HG03103 (cell line): ENCODE measurements at regions not wholly inside any gene's neighbourhood (a gene's known extent, or its start where the extent isn't known, plus 50 kb on each side); places are given as distances from the start of the nearest gene placed in this dataset.

ENCODE experiments used
- ATAC-seq: cut with Tn5 transposase; IDR thresholded peaks from one replicate; pipeline ENCODE4 v1.9.1; 2021; ENCODE audit warnings: low read depth; ENCODE audit not compliant: unreplicated experiment

DNA sequence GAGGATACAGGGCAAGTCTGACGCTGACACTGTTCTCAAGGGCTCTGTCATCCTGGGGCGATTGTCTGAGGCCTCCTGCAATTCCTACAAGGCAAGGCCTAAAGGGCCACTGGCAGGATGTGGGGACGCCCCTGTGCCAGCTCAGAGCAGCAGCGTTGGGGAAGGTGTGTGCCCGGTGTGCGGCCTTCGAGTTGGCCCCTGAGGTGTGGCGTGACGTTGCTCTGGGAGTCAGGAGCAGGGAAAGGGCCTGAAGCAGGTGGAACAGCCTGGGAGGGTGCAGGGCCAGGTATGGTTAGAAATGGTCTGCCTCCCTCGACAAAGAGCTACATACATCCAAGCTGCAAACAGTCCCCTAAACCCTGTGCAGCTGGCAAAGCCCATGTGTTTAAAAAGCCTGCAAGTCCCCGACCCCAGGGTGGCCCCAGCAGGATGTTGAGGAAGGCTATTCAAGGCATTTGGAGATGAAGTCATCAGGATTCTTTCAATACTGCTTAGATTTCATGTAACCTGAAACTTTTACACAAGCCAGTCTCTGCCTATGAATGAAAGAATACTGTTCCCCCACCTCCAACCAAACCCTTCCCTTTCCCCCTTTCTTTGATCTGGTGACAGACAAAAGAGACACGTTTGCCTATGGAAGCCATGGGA lies 142.5 kb upstream of the TNS3 start:
- no peak for ATAC-seq

DNA sequence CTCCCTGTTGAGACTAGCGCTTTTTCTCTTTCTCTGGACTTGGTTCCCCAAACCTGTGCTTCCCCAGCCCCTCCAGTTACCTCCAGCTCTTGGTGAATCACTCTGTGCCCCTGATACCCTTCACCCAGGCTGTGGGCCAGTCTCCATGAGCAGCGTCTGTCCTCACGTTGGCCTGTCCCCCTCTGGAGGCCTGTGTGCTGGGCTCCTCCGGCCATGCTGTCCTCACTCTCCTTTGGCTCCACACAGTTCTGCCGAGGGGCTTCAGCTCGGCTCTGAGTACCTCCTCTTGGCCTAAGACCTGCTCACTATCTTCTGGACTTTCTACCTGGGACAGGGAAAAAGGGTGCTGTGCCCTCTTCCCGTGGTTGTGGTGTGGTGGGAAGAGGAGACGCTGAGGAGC lies 140.2 kb upstream of the TNS3 start:
- no peak for ATAC-seq

DNA sequence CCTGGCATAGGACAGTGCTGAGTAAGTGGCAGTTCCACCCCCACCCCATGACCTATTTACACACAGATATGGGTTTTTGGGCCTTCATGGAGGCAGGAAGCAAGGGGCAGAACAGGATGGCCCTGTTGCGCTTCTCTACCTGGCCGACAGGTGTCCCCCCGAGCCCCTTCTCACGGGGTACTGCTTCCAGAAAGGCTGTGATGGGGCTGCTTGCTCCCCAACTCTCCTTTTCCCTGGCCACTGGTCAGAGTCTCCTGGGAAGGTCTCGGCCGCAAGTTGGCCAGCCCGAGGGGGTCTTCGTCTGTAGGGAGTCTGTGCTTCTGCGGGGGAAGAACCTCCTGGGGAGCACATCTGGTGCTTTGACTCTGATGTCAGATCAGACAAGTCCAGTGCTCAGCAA lies 139.8 kb upstream of the TNS3 start:
- ATAC-seq = no peak

DNA sequence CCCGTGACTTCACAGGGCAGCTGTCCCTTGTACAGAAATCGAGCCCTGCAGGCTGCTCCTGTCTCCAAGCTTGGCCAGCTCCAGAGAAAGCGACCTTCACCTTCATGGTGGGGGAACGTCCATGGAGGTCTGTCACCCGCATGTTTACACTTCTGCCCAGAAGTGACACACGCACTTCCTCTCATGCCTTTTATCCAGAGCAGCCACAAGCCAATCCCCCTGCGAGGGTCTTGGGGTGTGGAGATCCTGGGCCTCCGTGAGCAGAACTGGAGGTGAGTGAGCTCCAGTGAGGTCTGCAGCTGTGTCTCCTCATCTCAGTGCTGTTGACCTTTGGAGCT lies 139.0 kb upstream of the TNS3 start:
- no peak for ATAC-seq

DNA sequence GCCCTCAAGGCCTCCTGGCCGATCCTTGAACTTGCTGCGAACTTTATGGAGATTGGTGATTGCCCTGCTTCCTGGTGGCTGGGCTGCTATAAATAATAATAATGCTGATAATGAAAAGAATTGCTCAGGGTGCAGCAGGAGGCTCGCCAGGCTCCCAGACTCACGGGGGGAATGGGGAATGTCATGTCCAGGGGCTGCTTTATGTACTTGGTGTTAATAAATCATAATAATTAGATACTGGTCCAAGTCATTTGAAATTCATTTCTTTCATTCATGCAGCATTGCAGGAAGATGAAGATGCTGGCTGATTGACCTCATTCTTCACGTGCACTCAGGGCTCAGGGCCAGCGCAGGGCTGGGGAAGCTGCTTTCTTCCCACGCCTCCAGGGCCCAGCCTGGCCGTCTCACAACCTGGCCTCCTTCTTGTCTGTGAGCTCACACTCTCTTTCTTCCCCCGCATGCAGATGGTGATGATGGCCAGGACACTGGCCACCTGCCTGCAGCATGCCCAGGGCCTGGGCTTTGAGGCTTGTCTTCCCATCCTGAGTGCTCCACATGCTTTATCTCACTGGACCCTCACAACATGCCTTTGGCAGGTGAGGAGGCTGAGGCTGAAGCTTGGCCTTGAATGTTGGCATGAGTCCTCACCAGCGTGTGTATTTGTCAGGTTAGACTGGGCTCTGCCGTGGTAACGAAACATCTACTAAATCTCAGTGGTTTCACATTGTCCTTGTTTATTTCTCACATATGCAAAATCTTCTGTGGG lies 138.4 kb upstream of the TNS3 start:
- ATAC-seq = peak; percentile 58

DNA sequence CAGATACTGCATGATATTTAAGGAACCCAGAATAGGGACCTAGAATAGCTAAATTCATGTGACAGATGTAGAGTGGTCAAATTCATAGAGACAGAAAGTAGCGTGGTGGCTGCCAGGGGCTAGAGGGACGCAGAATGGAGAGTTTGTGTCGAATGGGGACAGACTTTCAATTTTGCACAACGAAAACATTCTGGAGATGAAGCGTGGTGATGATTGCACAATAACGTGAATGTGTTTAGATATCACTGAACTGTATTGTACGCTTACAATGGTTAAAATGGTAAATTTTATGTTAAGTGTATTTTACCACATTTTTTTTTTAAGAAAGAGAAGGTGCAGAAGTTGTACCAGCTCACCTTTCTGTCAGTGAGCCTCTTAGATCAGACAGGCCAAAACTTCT lies 137.8 kb upstream of the TNS3 start:
- ATAC-seq = no peak

DNA sequence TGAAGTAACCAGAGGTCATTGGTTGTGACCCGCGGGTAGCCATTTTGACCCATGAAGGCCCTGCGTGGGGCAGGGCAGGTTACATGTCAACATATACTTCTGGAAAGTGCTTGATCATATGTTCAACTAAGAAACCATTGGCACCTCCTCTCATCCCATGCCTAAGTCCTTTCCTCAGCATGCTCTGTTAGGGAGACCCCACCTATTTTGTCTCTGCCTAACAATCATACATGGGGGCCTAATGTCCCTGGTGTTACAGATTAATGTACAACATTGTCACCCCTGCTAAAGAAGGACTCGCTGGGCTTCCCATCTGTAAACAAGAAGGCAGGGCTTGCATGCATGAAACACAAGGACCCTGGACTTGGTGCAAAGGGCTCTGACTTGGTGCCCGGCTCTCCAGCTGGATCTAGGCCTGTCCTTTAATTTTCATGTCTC lies 133.7 kb upstream of the TNS3 start:
- ATAC-seq = peak; percentile 17

DNA sequence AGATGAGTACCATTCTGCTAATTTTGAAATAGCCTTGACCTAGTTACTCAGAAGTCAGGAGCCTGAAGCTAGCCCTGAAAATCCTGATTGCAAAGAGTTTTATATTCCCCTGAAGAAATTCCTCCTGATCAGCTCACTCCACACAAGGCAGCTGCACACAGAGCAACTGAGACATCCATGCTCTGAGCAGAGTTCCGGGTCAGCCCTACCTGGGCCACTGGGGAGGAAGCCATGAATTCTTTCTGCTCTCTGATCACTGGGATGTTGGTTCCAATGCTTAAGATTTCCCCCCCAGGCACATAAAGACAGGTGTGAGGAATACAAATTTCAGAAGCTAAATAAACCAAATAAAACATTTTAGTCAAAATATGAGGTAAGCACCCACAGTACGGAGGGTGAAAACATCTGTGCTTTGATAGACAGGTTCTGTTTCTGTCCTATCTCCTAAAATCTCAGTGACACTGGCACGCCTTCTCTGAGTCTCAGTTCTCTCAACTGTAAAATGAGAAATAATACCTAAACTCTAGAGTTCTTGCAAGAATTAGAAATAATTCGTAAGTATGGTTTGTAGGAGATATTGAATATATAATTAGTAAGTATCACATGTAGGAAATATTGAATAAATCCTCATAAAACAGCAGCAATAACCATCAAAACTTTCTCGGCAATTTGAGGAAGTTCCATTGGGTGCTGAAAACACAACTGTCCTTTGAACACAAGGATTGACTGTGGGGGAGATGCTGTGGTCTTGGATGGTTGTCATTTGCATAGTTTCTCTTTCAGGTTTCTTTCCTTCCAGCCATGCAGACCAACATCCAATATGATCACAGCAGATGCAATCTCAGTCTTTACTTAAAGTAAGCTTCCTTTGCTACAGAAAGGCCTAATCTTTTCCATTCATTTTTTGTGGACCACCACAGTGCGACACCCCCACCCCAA lies 133.0 kb upstream of the TNS3 start:
- ATAC-seq = peak; percentile 97

DNA sequence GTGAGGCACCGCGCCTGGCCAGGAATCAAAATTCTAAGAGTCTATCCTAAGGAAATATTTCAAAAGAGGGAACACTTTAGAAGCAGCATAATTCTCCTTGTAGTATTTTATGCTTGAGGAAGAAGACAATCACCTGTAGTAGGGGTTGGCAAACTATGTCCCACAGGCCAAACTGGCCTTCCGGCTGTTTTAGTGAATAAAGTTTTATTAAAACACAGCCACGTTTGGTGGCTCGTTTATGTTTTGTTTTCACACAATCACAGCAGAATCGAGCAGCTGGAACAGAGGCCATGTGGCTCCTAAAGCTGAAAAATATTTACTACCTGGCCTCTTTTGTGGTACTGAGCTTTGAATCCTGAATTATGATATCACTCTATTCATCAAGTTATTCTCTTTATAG lies 131.7 kb upstream of the TNS3 start:
- no peak for ATAC-seq

DNA sequence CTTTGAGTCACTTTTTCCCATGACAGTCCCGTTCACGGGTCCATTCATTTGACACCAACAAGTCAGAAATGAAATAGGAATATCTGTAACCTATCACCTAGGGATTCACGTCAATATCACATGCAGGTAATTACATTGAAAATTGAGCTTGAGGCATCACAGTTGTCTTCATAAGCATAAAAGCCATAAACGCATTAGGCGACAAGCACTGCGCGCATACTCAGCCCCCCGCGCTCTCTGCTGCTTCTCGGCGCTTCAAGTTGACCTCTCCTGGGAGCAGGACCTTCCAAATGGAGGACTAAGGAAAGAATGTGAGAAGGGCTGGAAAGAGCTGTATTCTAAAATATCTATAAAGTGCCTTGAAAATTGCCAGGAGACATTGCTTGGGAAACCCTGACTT lies 130.5 kb upstream of the TNS3 start:
- no peak for ATAC-seq

DNA sequence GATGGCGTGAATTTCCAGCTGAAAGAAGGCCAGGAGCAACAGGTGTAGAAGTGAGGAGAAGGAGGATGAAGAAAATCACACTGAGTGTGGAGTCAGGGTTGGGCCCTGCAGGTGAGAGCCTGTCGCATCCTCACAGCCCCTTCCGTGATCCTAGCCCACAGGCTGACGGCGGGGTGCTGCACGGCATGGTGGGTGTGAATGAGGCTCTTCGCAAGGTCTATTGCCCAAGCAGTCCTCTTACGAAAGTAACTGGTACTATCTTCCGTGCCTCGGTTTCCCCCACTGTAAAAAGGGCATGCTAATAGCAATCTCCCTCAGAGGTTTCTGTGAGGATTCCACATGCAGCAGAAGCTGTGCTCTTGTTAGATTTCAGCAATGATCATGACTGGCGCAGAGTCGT lies 129.9 kb upstream of the TNS3 start:
- ATAC-seq = no peak

DNA sequence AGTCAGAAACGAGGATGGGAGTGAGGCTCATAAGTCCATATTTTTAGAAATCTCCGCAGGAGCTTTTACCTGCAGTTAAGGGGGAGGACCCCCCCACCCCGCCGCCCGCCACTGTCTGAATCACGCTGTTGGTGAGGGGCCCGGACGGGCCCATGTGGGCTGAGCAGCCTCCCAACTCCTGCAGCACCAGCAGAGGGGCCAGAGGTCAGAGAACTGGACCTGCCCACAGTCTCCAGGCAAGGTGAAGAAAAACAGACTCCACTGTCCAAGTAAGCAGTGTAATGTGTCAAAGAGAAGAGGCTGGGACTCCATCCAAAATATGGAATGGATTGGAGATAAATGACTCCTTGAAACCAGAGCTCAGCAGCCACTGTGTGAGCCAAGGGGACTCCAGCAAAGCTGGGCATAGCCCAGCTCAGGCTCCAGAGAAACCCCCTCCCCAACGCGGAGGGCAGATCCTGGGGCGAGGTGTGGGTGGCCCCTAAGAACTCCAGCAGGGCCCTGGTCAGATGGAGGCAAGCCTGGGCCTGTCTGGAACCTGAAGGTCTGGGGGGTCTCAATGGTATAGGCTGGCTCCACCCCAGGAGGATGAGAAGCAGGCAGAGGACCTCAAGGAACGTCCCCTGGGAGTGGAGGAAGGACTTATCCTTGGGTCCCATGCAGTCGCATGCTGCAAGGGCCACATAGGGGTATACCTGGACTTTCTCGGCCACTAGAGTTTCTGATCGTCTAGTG lies 128.5 kb upstream of the TNS3 start:
- no peak for ATAC-seq

DNA sequence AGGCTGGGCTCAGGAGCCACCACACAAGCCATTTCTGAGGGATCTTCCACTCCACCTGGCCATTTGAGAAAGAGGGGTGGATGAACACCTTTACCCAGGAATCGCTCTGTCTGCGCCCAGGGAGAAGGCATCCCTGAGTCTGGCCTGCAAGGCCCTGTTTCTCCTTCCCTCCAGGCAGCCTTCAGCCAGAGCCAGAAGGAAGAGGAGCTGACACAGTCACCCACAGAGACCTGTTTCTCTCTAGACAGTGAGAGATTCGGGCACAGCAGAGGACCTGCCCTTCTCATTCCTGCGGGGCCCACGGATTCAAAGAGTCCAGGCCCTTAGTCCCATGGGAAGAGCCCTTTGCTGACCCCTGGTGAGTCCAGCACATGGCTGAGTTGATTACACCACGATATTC lies 127.5 kb upstream of the TNS3 start:
- no peak for ATAC-seq

DNA sequence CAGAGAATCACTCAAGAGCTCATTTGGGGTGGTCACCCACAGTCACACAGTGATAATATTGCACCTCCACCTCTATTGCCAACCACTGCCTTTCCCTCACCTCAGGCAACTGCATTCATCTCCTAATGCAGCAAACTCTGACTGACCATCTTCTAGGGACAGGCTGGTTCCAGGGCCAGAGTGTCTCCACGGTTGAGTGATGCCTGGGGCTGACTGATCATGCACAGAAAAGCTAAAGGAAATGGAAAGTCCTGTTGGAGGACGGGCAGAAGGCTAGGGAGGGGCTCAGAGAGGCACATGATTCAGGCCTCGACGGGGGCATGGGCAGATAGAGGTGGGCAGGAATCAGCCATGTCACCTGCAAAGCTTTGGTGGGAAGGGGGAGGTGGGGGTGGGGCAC lies 127.1 kb upstream of the TNS3 start:
- ATAC-seq = no peak

DNA sequence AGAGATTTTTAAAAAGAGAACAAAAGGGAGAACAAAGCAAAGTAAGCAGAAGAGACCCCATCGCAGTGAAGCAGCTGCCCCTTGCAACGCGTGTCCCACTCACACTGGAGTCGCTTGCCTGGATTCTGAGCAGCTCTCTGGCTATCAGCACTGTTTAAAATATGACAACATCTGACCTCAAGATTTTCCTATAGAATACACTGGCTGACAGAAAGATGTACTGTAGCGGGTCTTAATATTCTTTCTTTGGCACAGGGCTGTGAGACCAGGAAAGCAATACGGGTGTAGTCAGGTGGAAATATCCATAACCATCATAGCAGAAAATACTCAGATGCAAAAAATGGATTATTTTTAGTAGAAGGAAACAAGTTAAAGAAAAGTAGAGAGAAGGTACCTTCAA lies 125.7 kb upstream of the TNS3 start:
- no peak for ATAC-seq

DNA sequence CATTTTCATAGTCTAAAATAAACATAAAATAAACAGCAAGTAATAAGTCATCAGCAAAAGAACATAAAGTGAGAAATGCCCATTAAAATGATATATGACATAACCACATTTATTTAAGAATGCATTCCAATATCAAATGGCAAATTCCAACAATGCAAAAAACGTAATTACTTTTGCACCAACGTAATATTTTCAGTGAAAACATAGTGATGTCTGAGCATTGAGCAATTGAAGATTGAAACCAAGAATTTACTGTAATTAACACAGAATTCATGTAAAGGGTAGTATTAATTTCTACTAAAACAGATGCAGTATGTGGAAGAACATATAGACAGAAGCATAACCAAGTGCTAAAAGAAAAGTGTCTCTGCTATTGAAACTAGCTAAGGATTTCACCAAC lies 123.0 kb upstream of the TNS3 start:
- no peak for ATAC-seq

DNA sequence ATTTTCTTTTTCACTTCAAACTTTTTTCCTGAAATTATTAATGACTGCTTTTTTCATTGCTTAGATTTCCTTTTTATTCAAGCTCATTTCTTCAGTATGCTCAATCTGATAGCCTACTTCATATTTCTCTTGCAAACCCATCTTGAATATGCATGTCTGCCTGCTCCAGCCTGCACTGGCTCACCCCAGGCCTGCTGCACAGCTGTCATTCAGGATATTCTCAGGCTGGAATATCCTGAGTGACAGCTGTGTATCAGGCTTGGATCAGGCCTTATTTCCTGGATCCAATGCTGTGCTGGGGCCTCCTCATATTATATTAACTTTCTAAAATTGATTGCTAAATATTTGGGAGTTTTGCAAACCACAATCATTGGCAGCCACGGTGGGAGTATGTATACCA lies 120.2 kb upstream of the TNS3 start:
- ATAC-seq = no peak

DNA sequence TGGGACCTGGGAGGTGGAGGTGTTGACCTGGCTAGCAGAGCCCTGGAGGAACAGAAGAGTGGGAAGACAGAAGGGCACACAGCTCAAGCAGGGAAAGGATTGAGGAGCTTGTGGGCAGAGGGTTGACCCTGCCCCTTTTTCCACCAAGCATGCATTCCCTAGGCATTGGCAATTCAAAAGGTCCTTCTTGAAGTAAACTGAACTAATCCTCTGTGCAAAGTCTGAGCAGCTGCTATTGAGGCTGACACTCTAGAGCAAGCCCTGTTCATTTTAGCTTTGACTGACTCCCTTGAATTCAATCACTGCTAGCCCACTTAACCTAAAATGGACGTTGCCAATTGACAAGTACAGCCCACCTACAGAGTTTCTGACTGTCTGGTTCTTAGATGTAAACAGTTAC lies 116.5 kb upstream of the TNS3 start:
- ATAC-seq = no peak

DNA sequence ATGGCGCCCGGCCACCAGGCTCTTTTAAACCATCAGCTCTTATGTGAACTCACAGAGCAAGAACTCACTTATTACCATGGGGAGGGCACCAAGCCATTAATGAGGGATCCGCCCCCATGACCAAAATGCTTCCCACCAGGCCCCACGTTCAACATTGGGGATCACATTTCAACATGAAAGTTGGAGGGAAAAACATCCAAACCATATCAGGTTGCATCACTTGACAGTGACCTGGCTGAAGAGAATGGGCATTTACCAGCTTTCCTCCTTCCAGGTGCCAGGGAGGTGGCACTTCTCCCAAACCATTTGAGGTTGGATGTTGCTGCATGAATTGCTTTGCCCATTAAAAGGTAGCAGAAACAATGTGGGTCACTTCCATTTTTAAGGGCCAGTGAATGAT lies 115.6 kb upstream of the TNS3 start:
- no peak for ATAC-seq

DNA sequence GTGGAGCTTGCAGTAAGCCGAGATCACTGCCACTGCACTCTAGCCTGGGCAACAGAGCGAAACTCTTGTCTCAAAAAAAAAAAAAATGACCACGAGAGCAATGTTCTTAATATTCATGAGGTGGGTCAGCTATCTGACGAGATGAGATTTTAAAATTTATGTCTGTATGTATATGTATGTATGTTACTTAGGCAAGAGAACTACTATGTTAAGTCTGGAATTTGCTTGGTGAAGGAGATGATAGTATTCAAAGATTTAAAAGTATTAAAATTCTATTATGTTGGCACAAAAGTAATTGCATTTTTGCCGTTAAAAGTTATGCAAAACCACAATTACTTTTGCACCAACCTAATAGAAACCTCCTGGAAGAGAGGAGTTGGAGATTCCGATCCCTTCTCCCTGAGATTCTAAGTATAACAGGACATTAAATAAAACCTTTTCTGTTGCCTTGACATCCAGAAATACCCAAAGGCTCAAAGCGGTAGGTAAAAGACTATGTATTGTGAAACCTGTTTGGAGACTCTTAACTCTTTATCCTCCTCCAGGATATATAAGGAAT lies 114.3 kb upstream of the TNS3 start:
- no peak for ATAC-seq

DNA sequence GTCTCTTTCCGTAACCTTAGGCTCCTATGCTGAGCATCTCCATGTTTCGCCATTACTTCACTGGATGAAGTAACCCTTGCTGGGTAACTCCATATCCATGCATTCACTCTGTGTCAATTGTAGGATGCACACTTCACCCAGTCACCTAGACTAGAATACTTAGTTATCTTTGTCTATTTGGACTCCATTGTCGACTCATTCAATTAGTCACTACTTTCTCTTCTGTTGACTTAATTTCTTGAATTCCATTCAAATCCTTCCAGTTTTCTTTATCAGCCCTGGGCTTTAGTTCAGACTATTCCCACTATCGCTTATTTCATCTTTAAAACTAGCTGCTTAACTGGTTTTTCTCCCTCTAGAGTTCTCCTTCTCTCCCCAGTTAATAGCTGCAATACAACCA lies 111.3 kb upstream of the TNS3 start:
- no peak for ATAC-seq
